Prostate gland (tissue), 2 donors: ENCODE measurements at regions not wholly inside any gene's neighbourhood (a gene's known extent, or its start where the extent isn't known, plus 50 kb on each side); places are given as distances from the start of the nearest gene placed in this dataset.

ENCODE experiments used
- DNase-seq: peaks from one replicate; pipeline ENCODE4 v3.0.0-alpha.2; 2019; ENCODE audit warnings: low spot score
- H3K27ac ChIP-seq, 2 donors: fragments of 200-600 bp; sonication (generic); 2 replicates each; pipeline ENCODE4 v1.5.1; 2017 to 2019
- H3K27me3 ChIP-seq: fragments of 200-600 bp; sonication (generic); replicated peaks from 2 replicates; pipeline ENCODE4 v1.5.1; 2019; ENCODE audit not compliant: insufficient read depth
- H3K36me3 ChIP-seq, 2 donors: fragments of 200-600 bp; sonication (generic); 1 replicate in 1 of 2; 2 replicates in 1 of 2; pipeline versions ENCODE4 v1.5.1 to v1.8.1; 2017 to 2019
- H3K4me1 ChIP-seq: fragments of 200-600 bp; sonication (generic); replicated peaks from 2 replicates; pipeline ENCODE4 v1.5.1; 2019
- H3K4me3 ChIP-seq, 2 donors: fragments of 200-600 bp; sonication (generic); 2 replicates each; pipeline ENCODE4 v1.5.1; 2017 to 2019
- H3K9me3 ChIP-seq: fragments of 200-600 bp; sonication (generic); 2 replicates; pipeline ENCODE4 v1.5.1; 2017
- CTCF ChIP-seq, 4 experiments: fragments of 200-600 bp in 2 of 4; fragments of 450-650 bp in 2 of 4; sonication (generic) in 2 of 4; IDR thresholded peaks; 1 replicate in 3 of 4; 2 replicates in 1 of 4; pipeline ENCODE4 v1.5.1; 2016 to 2019; ENCODE audit warnings: antibody characterized with exemption in 4 of 4, mild to moderate bottlenecking in 2 of 4, moderate library complexity in 2 of 4
- POLR2A ChIP-seq: fragments of 450-650 bp; IDR thresholded peaks from one replicate; pipeline ENCODE4 v1.6.1; 2016; ENCODE audit warnings: antibody characterized with exemption, mild to moderate bottlenecking
- POLR2AphosphoS5 ChIP-seq: sonication (generic); formaldehyde crosslinking; IDR thresholded peaks from one replicate; pipeline ENCODE4 v1.6.1; 2017; ENCODE audit warnings: antibody characterized with exemption
- WGBS: methylation state at CpG from one replicate; pipeline ENCODE4 v1.1.5; 2018; 5-methylcytosine and 5-hydroxymethylcytosine counted together
- intact Hi-C: fragments of 100-400 bp; cut with DNase I; formaldehyde crosslinking; loops from one replicate; pipeline ENCODE4 v1.14.2; 2022

- Histone ChIP-seq H3K4me1 (no peaks in the 10 kb centered on the region), H3K27ac (no peak overlapping the region), H3K36me3 (no peaks in the 10 kb centered on the region), H3K4me3 (no peak overlapping the region), H3K9me3 (no peaks in the 10 kb centered on the region), H3K27me3 (no peaks in the 10 kb centered on the region)
- intact Hi-C loops: no loop called here
- TF ChIP-seq CTCF (IDR thresholded peaks at IDR 0.05) (no peak), POLR2AphosphoS5 (no peak), POLR2A (no peak)
- DNase-seq: no peak
- WGBS: 84% methylated on average over 14 of the region's 14 CpGs
These were observed 180.3 kb upstream of the WWC1 start for GRCh38 chr5:168110870-168111832.

GRCh38 chr5:168114444-168115017 lies 176.9 kb upstream of the WWC1 start:
- WGBS: 83% methylated on average over 6 of the region's 6 CpGs
- H3K27me3 ChIP-seq: no peaks in the 10 kb centered on the region
- H3K27ac ChIP-seq: no peak overlapping the region
- H3K9me3 ChIP-seq: no peaks in the 10 kb centered on the region
- H3K4me1 ChIP-seq: no peaks in the 10 kb centered on the region
- no peaks in the 10 kb centered on the region for H3K36me3 ChIP-seq
- H3K4me3 ChIP-seq: no peak overlapping the region
- intact Hi-C loops: no loop called here
- TF ChIP-seq POLR2AphosphoS5: no peak
- TF ChIP-seq POLR2A: no peak
- peak in 2 of 4 experiments; percentile 18 to 36 for TF ChIP-seq CTCF (IDR thresholded peaks at IDR 0.05)
- DNase-seq: no peak

- Histone ChIP-seq H3K4me3 (no peak overlapping the region), H3K36me3 (no peaks in the 10 kb centered on the region), H3K27me3 (no peaks in the 10 kb centered on the region), H3K9me3 (no peaks in the 10 kb centered on the region), H3K27ac (no peak overlapping the region), H3K4me1 (no peaks in the 10 kb centered on the region)
- TF ChIP-seq CTCF (IDR thresholded peaks at IDR 0.05): no peak
- no peak for TF ChIP-seq POLR2AphosphoS5
- no peak for TF ChIP-seq POLR2A
- 95% methylated on average over 5 of the region's 5 CpGs for WGBS
- intact Hi-C loops: no loop called here
- no peak for DNase-seq
These were observed 174.0 kb upstream of the WWC1 start for GRCh38 chr5:168117469-168117868.

GRCh38 chr5:168118042-168118668 lies 173.3 kb upstream of the WWC1 start:
- 78% methylated on average over 16 of the region's 16 CpGs for WGBS
- no peak for DNase-seq
- intact Hi-C loops: no loop called here
- H3K4me1 ChIP-seq: no peaks in the 10 kb centered on the region
- H3K4me3 ChIP-seq: no peak overlapping the region
- no peaks in the 10 kb centered on the region for H3K9me3 ChIP-seq
- H3K27ac ChIP-seq: no peak overlapping the region
- H3K27me3 ChIP-seq: no peaks in the 10 kb centered on the region
- H3K36me3 ChIP-seq: no peaks in the 10 kb centered on the region
- TF ChIP-seq POLR2A (no peak), CTCF (IDR thresholded peaks at IDR 0.05) (no peak), POLR2AphosphoS5 (no peak)
